Calu3 (cell line): ENCODE measurements at regions not wholly inside any gene's neighbourhood (a gene's known extent, or its start where the extent isn't known, plus 50 kb on each side); places are given as distances from the start of the nearest gene placed in this dataset.

ENCODE experiments used
- BruUV-seq: library from RNA; stranded (reverse); fragments of 400-500 nt; replicated peaks from 2 replicates; lab custom pipeline; 2021; lab: Mats Ljungman, UMichigan
- CTCF ChIA-PET: fragments of 300-600 bp; sonication (Branson Sonifier 250); formaldehyde crosslinking; loops from one replicate; lab custom pipeline; 2022; ENCODE audit warnings: antibody characterized with exemption; lab: Charles Lee
- DNase-seq: peaks from one replicate; pipeline ENCODE4 v3.0.0; 2022
- H3K27ac Mint-ChIP-seq: one replicate; pipeline ENCODE4 v1.8.0; 2022; ENCODE audit warnings: mixed read lengths; ENCODE audit not compliant: unreplicated experiment
- H3K27me3 Mint-ChIP-seq: one replicate; pipeline ENCODE4 v1.8.0; 2022; ENCODE audit warnings: mixed read lengths; ENCODE audit not compliant: unreplicated experiment
- H3K36me3 Mint-ChIP-seq: one replicate; pipeline ENCODE4 v1.8.0; 2022; ENCODE audit warnings: mild to moderate bottlenecking, moderate library complexity, mixed read lengths; ENCODE audit not compliant: insufficient read depth, unreplicated experiment
- H3K4me1 Mint-ChIP-seq: one replicate; pipeline ENCODE4 v1.8.0; 2022; ENCODE audit warnings: mild to moderate bottlenecking, low read depth, mixed read lengths; ENCODE audit not compliant: unreplicated experiment
- H3K4me3 Mint-ChIP-seq: one replicate; pipeline ENCODE4 v1.8.0; 2022; ENCODE audit warnings: mild to moderate bottlenecking, low read depth, moderate library complexity, mixed read lengths; ENCODE audit not compliant: unreplicated experiment
- H3K9me3 Mint-ChIP-seq: one replicate; pipeline ENCODE4 v1.8.0; 2022; ENCODE audit warnings: low read depth, mixed read lengths; ENCODE audit not compliant: unreplicated experiment
- CTCF ChIP-seq: fragments of 200-600 bp; IDR thresholded peaks from one replicate; pipeline ENCODE4 v1.8.0; 2022; ENCODE audit warnings: antibody characterized with exemption; ENCODE audit not compliant: unreplicated experiment
- intact Hi-C: fragments of 100-400 bp; cut with micrococcal nuclease; formaldehyde crosslinking; loops from one replicate; pipeline ENCODE4 v1.10.0; 2022; ENCODE audit not compliant: unreplicated experiment

- Mint-ChIP-seq H3K4me1 (no peaks in the 10 kb centered on the region), H3K27me3 (no peaks in the 10 kb centered on the region)
- intact Hi-C loops = no loop called here
Observed at GRCh38 chr4:14560577-14560976, 441.7 kb upstream of the CPEB2 start.

DNA sequence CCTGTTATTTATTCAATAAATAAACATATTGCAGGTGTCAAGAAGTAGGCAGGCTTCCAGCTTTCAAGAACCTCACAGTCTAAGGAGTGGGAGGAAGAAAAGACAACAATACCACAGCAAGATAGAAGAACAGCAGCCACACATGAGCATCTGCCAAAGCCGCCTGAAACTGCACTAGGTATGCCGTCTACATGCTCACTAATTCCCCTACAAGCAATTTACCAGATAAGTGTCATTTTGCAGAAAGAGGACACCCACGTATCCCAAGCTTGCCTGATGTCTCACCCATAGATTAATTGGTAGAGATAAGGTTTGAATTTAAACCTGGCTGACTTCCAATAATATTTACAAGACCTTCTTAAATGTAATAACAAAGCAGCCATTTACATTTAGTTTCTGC is 439.4 kb upstream of the CPEB2 start:
- intact Hi-C loops = no loop called here
- no peak for DNase-seq
- no TSS peak for BruUV-seq
- H3K4me3 Mint-ChIP-seq = no peak overlapping the region
- no peaks in the 10 kb centered on the region for H3K27me3 Mint-ChIP-seq
- H3K4me1 Mint-ChIP-seq = no peaks in the 10 kb centered on the region
- H3K36me3 Mint-ChIP-seq = no peaks in the 10 kb centered on the region
- TF ChIP-seq CTCF = no peak
- CTCF ChIA-PET = no interaction called here
- H3K27ac Mint-ChIP-seq = no peak overlapping the region
- peaks cover 4% of the 10 kb centered on the region for H3K9me3 Mint-ChIP-seq

More at GRCh38 chr4:14560577-14560976, 441.7 kb upstream of the CPEB2 start:
- no peaks in the 10 kb centered on the region for H3K36me3 Mint-ChIP-seq
- H3K9me3 Mint-ChIP-seq = peaks cover under 1% of the 10 kb centered on the region
- no TSS peak for BruUV-seq
- TF ChIP-seq CTCF = no peak
- H3K27ac Mint-ChIP-seq = no peak overlapping the region
- no peak for DNase-seq
- H3K4me3 Mint-ChIP-seq = no peak overlapping the region
- CTCF ChIA-PET = no interaction called here

DNA sequence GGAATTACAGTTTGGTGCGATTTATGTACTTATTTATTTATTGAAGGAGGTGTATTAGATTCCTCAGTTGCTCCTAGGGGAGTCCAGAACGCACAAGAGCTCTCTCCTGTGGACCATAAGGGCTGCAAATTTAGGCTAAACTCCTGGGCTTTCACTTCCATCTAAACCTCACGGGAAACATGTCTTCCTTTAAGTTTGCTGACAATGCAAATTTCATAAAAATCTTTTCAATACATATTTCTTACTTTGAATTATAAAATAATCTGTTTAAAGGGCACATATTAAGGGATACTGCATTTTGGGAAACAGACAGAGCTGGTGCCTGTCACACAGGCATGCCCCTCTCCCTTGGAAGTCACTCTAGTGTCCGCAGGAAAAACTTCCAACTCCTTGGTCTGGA is 438.0 kb upstream of the CPEB2 start:
- no peak for TF ChIP-seq CTCF
- Mint-ChIP-seq H3K4me1 (no peaks in the 10 kb centered on the region), H3K9me3 (peaks cover 4% of the 10 kb centered on the region), H3K4me3 (no peak overlapping the region), H3K36me3 (no peaks in the 10 kb centered on the region), H3K27ac (no peak overlapping the region), H3K27me3 (no peaks in the 10 kb centered on the region)
- intact Hi-C loops = no loop called here
- no peak for DNase-seq
- CTCF ChIA-PET = no interaction called here
- BruUV-seq = no TSS peak

DNA sequence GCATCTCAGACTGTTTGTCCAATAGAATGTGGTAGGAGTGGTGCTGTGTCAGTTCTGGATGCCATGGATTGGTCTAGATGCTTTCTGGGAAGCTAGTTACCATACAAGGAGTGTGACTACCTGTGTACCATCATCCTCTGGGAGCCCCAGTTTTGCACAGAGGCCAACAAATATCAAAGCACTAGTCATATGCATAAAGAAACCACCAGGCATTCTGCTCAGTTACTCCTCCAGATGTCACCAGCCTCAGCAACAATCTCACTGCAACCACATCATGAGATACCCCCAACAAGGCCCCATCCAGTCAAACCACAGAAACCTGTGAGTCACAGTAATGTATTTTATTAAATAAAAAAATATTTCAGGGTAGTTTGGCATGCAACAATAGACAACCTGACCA is 435.8 kb upstream of the CPEB2 start:
- no peak for DNase-seq
- no TSS peak for BruUV-seq
- intact Hi-C loops = no loop called here
- Mint-ChIP-seq H3K27me3 (no peaks in the 10 kb centered on the region), H3K27ac (no peak overlapping the region), H3K4me1 (no peaks in the 10 kb centered on the region), H3K9me3 (peaks cover 4% of the 10 kb centered on the region), H3K4me3 (no peak overlapping the region), H3K36me3 (no peaks in the 10 kb centered on the region)
- TF ChIP-seq CTCF = no peak
- CTCF ChIA-PET = no interaction called here

DNA sequence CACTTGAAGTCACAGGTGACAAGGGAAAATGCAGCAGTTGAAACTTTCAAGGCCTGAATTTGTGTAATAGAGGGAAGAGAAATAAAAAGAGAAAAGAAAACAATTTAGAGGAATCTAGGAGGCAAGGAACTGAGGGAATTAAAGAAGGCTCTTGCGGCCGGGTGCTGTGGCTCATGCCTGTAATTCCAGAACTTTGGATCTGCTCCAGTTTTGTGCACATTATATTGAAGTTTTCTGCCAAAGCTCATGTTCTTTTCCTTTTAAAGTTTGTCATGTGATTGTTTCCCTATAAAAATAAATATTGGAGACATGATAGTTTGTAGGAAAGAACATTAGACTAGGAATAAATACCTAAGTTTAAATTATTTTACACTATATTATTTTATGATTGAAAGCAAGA is 433.9 kb upstream of the CPEB2 start:
- Mint-ChIP-seq H3K27ac (no peak overlapping the region), H3K27me3 (no peaks in the 10 kb centered on the region), H3K36me3 (no peaks in the 10 kb centered on the region), H3K4me3 (no peak overlapping the region), H3K9me3 (peaks cover 4% of the 10 kb centered on the region), H3K4me1 (no peaks in the 10 kb centered on the region)
- DNase-seq = no peak
- BruUV-seq = no TSS peak
- CTCF ChIA-PET = no interaction called here
- intact Hi-C loops = no loop called here
- no peak for TF ChIP-seq CTCF
